ENCODE measurements at regions not wholly inside any gene's neighbourhood (a gene's known extent, or its start where the extent isn't known, plus 50 kb on each side); places are given as distances from the start of the nearest gene placed in this dataset.

DNA sequence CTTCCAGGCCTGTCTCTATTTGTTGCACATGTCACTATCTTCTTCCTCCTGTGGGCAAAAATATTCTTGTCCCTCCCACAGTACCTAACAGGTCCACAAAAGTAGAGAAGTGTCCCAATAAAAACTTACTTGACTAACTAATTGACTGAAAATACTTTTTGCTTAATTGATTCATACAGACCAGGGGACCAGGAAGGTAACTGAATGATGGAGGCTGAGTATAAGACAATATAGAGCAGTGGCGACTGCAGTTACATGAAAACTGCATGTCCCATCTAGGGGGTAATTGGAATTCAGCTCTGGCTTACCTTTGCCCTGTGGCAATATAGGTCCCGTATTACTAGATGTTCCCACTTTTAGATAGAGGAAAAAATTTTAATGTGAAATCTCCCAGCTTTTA lies 112.9 kb upstream of the CREB1 start (continued):
- TF ChIP-seq PRDM10 (IDR thresholded peaks at IDR 0.05; ENCODE audit: partially characterized antibody) = peak; percentile 12
- TF ChIP-seq, protein P1, sequence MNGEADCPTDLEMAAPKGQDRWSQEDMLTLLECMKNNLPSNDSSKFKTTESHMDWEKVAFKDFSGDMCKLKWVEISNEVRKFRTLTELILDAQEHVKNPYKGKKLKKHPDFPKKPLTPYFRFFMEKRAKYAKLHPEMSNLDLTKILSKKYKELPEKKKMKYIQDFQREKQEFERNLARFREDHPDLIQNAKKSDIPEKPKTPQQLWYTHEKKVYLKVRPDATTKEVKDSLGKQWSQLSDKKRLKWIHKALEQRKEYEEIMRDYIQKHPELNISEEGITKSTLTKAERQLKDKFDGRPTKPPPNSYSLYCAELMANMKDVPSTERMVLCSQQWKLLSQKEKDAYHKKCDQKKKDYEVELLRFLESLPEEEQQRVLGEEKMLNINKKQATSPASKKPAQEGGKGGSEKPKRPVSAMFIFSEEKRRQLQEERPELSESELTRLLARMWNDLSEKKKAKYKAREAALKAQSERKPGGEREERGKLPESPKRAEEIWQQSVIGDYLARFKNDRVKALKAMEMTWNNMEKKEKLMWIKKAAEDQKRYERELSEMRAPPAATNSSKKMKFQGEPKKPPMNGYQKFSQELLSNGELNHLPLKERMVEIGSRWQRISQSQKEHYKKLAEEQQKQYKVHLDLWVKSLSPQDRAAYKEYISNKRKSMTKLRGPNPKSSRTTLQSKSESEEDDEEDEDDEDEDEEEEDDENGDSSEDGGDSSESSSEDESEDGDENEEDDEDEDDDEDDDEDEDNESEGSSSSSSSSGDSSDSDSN (IDR thresholded peaks at IDR 0.05; ENCODE audit: borderline replicate concordance in 1 of 2, low read depth in 2 of 2, low read length in 2 of 2) = no peak
- no peak for TF ChIP-seq COPS2 (conservative IDR thresholded peaks at IDR 0.05)
- TF ChIP-seq HDGF (IDR thresholded peaks at IDR 0.05) = no peak

GRCh38 chr2:207417301-207417718 lies 112.5 kb upstream of the CREB1 start:
- Histone ChIP-seq H2AFZ (ENCODE audit: low read depth, low read length) (peak overlapping the region; percentile 46; the same call in 1 of the 2 replicates), H3K27ac (ENCODE audit: extremely low read depth, low read depth, low read length) (peak overlapping the region; percentile 92), H3K4me3 (no peak overlapping the region), H3K9me1 (ENCODE audit: control insufficient read depth, insufficient read depth, low read length) (no peaks in the 10 kb centered on the region), H3K36me3 (ENCODE audit: control insufficient read depth, insufficient read depth, low read length) (no peaks in the 10 kb centered on the region; the same call in 2 of the 3 replicates), H3K79me2 (ENCODE audit: control insufficient read depth, insufficient read depth, low read length) (no peaks in the 10 kb centered on the region), H3K4me2 (ENCODE audit: insufficient read depth, low read length) (peak overlapping the region; percentile 58), H3K9ac (ENCODE audit: insufficient read depth in 1 of 2, low read depth in 2 of 2, low read length in 2 of 2) (peak overlapping the region in 1 of 2 experiments; percentile 51; a peak in 2 of 4 replicates), H3K4me1 (replicated peaks in 1 of 2; ENCODE audit: control insufficient read depth in 2 of 2, insufficient read depth in 2 of 2, low read length in 2 of 2) (peaks cover 4 to 49% of the 10 kb centered on the region in 2 experiments; a peak in 3 of 5 replicates), H4K20me1 (replicated peaks; ENCODE audit: control insufficient read depth, insufficient read depth, low read length) (no peaks in the 10 kb centered on the region), H3K9me3 (replicated peaks; ENCODE audit: control insufficient read depth, insufficient read depth, low read depth, low read length) (no peaks in the 10 kb centered on the region; the same call in 1 of the 2 replicates), H3K27me3 (ENCODE audit: control insufficient read depth in 2 of 2, insufficient read depth in 2 of 2, low read length in 2 of 2) (no peaks in the 10 kb centered on the region)
- no TSS peak for BruUV-seq (replicated peaks)
- 0% methylated on average over 3 of the region's 3 CpGs for WGBS (ENCODE audit: insufficient coverage, low coverage, missing lambda C conversion rate)
- POLR2A ChIA-PET = interaction anchor here (2.1 kb wide), 1 partner anchor 10 kb away, joined by 6 read pairs; no protein-coding TSS in a partner anchor
- DNase-seq (ENCODE audit: extremely low read depth in 1 of 4, low spot score in 3 of 4) (peak; percentile 46 to 88 (median 60)), FAIRE-seq (peak; percentile 93), ATAC-seq (peak; percentile 94)
- intact Hi-C loops (cut with micrococcal nuclease) = no loop called here
- in situ Hi-C loops (cut with MboI) = no loop called here
- CTCF ChIA-PET (ENCODE audit: low intra/inter-chr PET ratio) = no interaction called here
- TF ChIP-seq GABPA (tag; conservative IDR thresholded peaks at IDR 0.05; ENCODE audit: low read depth) = no peak
- TF ChIP-seq, protein P2, sequence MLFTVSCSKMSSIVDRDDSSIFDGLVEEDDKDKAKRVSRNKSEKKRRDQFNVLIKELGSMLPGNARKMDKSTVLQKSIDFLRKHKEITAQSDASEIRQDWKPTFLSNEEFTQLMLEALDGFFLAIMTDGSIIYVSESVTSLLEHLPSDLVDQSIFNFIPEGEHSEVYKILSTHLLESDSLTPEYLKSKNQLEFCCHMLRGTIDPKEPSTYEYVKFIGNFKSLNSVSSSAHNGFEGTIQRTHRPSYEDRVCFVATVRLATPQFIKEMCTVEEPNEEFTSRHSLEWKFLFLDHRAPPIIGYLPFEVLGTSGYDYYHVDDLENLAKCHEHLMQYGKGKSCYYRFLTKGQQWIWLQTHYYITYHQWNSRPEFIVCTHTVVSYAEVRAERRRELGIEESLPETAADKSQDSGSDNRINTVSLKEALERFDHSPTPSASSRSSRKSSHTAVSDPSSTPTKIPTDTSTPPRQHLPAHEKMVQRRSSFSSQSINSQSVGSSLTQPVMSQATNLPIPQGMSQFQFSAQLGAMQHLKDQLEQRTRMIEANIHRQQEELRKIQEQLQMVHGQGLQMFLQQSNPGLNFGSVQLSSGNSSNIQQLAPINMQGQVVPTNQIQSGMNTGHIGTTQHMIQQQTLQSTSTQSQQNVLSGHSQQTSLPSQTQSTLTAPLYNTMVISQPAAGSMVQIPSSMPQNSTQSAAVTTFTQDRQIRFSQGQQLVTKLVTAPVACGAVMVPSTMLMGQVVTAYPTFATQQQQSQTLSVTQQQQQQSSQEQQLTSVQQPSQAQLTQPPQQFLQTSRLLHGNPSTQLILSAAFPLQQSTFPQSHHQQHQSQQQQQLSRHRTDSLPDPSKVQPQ (CRISPR knock-in tag; IDR thresholded peaks at IDR 0.05; ENCODE audit: borderline replicate concordance) = no peak
- TF ChIP-seq NFIC (IDR thresholded peaks at IDR 0.05) = peak; percentile 58
- peak; percentile 93 for TF ChIP-seq CBFA2T3 (IDR thresholded peaks at IDR 0.05)
- TF ChIP-seq SMARCA4 (IDR thresholded peaks at IDR 0.05) = peak; percentile 90
- peak; percentile 32 to 45; a peak in 1 of 4 replicates for TF ChIP-seq ARNT (IDR thresholded peaks at IDR 0.05)
- TF ChIP-seq NRF1 (conservative IDR thresholded peaks at IDR 0.05 in 1 of 2, IDR thresholded peaks at IDR 0.05 in 1 of 2) = peak; percentile 24 to 28; a peak in 1 of 4 replicates

Data from K562 (cell line).